K562 (cell line): ENCODE measurements at regions not wholly inside any gene's neighbourhood (a gene's known extent, or its start where the extent isn't known, plus 50 kb on each side); places are given as distances from the start of the nearest gene placed in this dataset.

ENCODE experiments used
- ATAC-seq: fragments of 200-7000 bp; cut with Tn5 transposase; 3 replicates; pipeline ENCODE4 v1.9.1; 2020; ENCODE audit warnings: moderate library complexity
- BruUV-seq: library from RNA; stranded (reverse); fragments of 400-500 nt; replicated peaks from 2 replicates; lab custom pipeline; 2021; lab: Mats Ljungman, UMichigan
- CTCF ChIA-PET: fragments of 300-600 bp; formaldehyde crosslinking; extraction: SDS; loops from one replicate; lab custom pipeline; 2021; ENCODE audit warnings: low intra/inter-chr PET ratio; lab: Yijun Ruan, JAX
- POLR2A ChIA-PET: fragments of 300-600, 350-650 bp; sonication (Branson Sonifier 250); formaldehyde crosslinking; extraction: SDS; loops from one replicate; lab custom pipeline; 2021; ENCODE audit warnings: antibody characterized with exemption, inconsistent platforms; lab: Yijun Ruan, JAX
- DNase-seq, 4 experiments: peaks; one replicate each; pipeline versions ENCODE4 v3.0.0 to v3.0.0-alpha.2; 2011 to 2018; ENCODE audit warnings: low spot score in 3 of 4, mixed read lengths in 3 of 4; ENCODE audit errors: extremely low read depth in 1 of 4
- FAIRE-seq: peaks from 2 replicates; lab custom pipeline; 2011; peaks lifted over from hg19 to GRCh38; lab: Jason Lieb, UNC
- H2AFZ ChIP-seq: 2 replicates; pipeline ENCODE4 v1.6.0; 2011; ENCODE audit warnings: low read depth, low read length, control low read depth, inconsistent platforms
- H3K27ac ChIP-seq: fragments of 200-600 bp; 3 replicates; pipeline ENCODE4 v1.8.0; 2011; ENCODE audit warnings: low read depth, mild to moderate bottlenecking, control low read depth, inconsistent platforms, low read length, moderate library complexity, mixed read lengths; ENCODE audit errors: extremely low read depth
- H3K27me3 ChIP-seq, 2 experiments: fragments of 300-600 bp in 1 of 2; 2 replicates in 1 of 2; 3 replicates in 1 of 2; pipeline versions ENCODE4 v1.6.0 to v1.8.0; 2011; ENCODE audit warnings: inconsistent platforms in 2 of 2, low read length in 2 of 2, mild to moderate bottlenecking in 1 of 2, mixed read lengths in 1 of 2, moderate library complexity in 1 of 2; ENCODE audit not compliant: control insufficient read depth in 2 of 2, insufficient read depth in 2 of 2
- H3K36me3 ChIP-seq: fragments of 300-600 bp; 3 replicates; pipeline ENCODE4 v1.8.0; 2011; ENCODE audit warnings: mild to moderate bottlenecking, low read length, inconsistent platforms; ENCODE audit not compliant: control insufficient read depth, insufficient read depth
- H3K4me1 ChIP-seq, 2 experiments: fragments of 200-600 bp in 1 of 2; replicated peaks in 1 of 2; 2 replicates in 1 of 2; 3 replicates in 1 of 2; pipeline versions ENCODE4 v1.5.1 to v1.8.0; 2011; ENCODE audit warnings: inconsistent platforms in 2 of 2, low read length in 2 of 2, mild to moderate bottlenecking in 1 of 2, mixed read lengths in 1 of 2, moderate library complexity in 1 of 2; ENCODE audit not compliant: control insufficient read depth in 2 of 2, insufficient read depth in 2 of 2
- H3K4me2 ChIP-seq: 2 replicates; pipeline ENCODE4 v1.6.1; 2011; ENCODE audit warnings: low read length, control low read depth, inconsistent platforms, mixed read lengths; ENCODE audit not compliant: insufficient read depth
- H3K4me3 ChIP-seq: fragments of 200-600 bp; sonication (generic), shearing (Covaris generic); 2 replicates; pipeline ENCODE4 v1.5.1; 2016; ENCODE audit warnings: control low read depth, inconsistent platforms
- H3K79me2 ChIP-seq: fragments of 200-600 bp; 3 replicates; pipeline ENCODE4 v1.8.0; 2011; ENCODE audit warnings: low read length, inconsistent platforms; ENCODE audit not compliant: control insufficient read depth, insufficient read depth
- H3K9ac ChIP-seq, 2 experiments: 2 replicates each; pipeline versions ENCODE4 v1.6.0 to v1.6.1; 2011; ENCODE audit warnings: low read depth in 2 of 2, low read length in 2 of 2, control low read depth in 1 of 2, inconsistent platforms in 1 of 2, mild to moderate bottlenecking in 1 of 2, mixed read lengths in 1 of 2; ENCODE audit not compliant: insufficient read depth in 1 of 2
- H3K9me1 ChIP-seq: one replicate; pipeline ENCODE4 v1.6.0; 2011; ENCODE audit warnings: inconsistent platforms, mild to moderate bottlenecking, low read length, moderate library complexity; ENCODE audit not compliant: control insufficient read depth, insufficient read depth
- H3K9me3 ChIP-seq: replicated peaks from 2 replicates; pipeline ENCODE4 v1.5.1; 2011; ENCODE audit warnings: low read depth, low read length, inconsistent platforms; ENCODE audit not compliant: control insufficient read depth, insufficient read depth
- H4K20me1 ChIP-seq: replicated peaks from 2 replicates; pipeline ENCODE4 v1.6.1; 2011; ENCODE audit warnings: low read length, inconsistent platforms, mixed read lengths; ENCODE audit not compliant: control insufficient read depth, insufficient read depth
- ASH1L ChIP-seq: fragments of 450-650 bp; IDR thresholded peaks from 2 replicates; pipeline ENCODE4 v1.6.1; 2018; ENCODE audit warnings: borderline replicate concordance, mild to moderate bottlenecking, low read depth; ENCODE audit not compliant: partially characterized antibody
- CREB3 ChIP-seq: fragments of 450-650 bp; conservative IDR thresholded peaks from 2 replicates; pipeline ENCODE4 v1.6.1; 2016; ENCODE audit warnings: missing genetic modification characterization, low read depth, mild to moderate bottlenecking, missing compliant biosample characterization, moderate library complexity
- ETS2 ChIP-seq: IDR thresholded peaks from 2 replicates; pipeline ENCODE4 v1.6.1; 2016; ENCODE audit warnings: borderline replicate concordance, missing genetic modification characterization, mild to moderate bottlenecking, moderate library complexity, missing compliant biosample characterization; ENCODE audit not compliant: poor library complexity, severe bottlenecking
- HDAC2 ChIP-seq: fragments of 450-650 bp; IDR thresholded peaks from 2 replicates; pipeline ENCODE4 v1.6.1; 2016; ENCODE audit warnings: mild to moderate bottlenecking
- KDM2B ChIP-seq: fragments of 250-450 bp; sonication (Bioruptor Pico); IDR thresholded peaks from 2 replicates; pipeline ENCODE4 v1.8.0; 2021; ENCODE audit warnings: mild to moderate bottlenecking, moderate library complexity
- MTF1 ChIP-seq: fragments of 250-450 bp; sonication (Bioruptor Pico); IDR thresholded peaks from 2 replicates; pipeline ENCODE4 v1.9.0; 2021; ENCODE audit warnings: moderate library complexity, mild to moderate bottlenecking, inconsistent platforms, borderline replicate concordance
- NCOA1 ChIP-seq: fragments of 450-650 bp; IDR thresholded peaks from 2 replicates; pipeline ENCODE4 v1.6.1; 2016; ENCODE audit warnings: low read depth
- NR2C1 ChIP-seq, 2 experiments: fragments of 450-650 bp; IDR thresholded peaks; 2 replicates each; pipeline ENCODE4 v1.6.1; 2017; ENCODE audit warnings: mild to moderate bottlenecking in 2 of 2, antibody characterized with exemption in 1 of 2, inconsistent platforms in 1 of 2, missing compliant biosample characterization in 1 of 2, missing genetic modification characterization in 1 of 2
- SP1 ChIP-seq: sonication (generic); formaldehyde crosslinking; IDR thresholded peaks from 2 replicates; pipeline ENCODE4 v1.8.1; 2022; ENCODE audit warnings: mild to moderate bottlenecking, missing genetic modification reagents
- TSC22D4 ChIP-seq: fragments of 450-650 bp; IDR thresholded peaks from 2 replicates; pipeline ENCODE4 v1.6.1; 2016; ENCODE audit warnings: missing genetic modification characterization, missing biosample characterization, control low read depth
- ZNF444 ChIP-seq: fragments of 250-450 bp; sonication (Bioruptor Pico); IDR thresholded peaks from 2 replicates; pipeline ENCODE4 v1.4.0; 2020; ENCODE audit warnings: mild to moderate bottlenecking, moderate library complexity
- WGBS: fragments of 100-300 bp; shearing (Covaris generic); methylation state at CpG from one replicate; pipeline ENCODE4 v1.1.6; 2016; ENCODE audit warnings: low coverage, mixed read lengths; ENCODE audit not compliant: insufficient coverage; ENCODE audit errors: missing lambda C conversion rate; 5-methylcytosine and 5-hydroxymethylcytosine counted together
- in situ Hi-C: fragments of 300-500 bp; cut with MboI; formaldehyde crosslinking; loops from 4 replicates; pipeline ENCODE4 v1.15.0; 2018; ENCODE audit warnings: inconsistent platforms, mixed read lengths
- intact Hi-C: fragments of 100-400 bp; cut with micrococcal nuclease; formaldehyde crosslinking; loops from 2 replicates; pipeline ENCODE4 v1.14.2; 2022
- TF ChIP-seq, protein P1 (sequence below): sonication (generic); formaldehyde crosslinking; IDR thresholded peaks from 2 replicates; pipeline ENCODE4 v1.8.0; 2022; ENCODE audit warnings: mild to moderate bottlenecking, missing genetic modification reagents

DNA sequence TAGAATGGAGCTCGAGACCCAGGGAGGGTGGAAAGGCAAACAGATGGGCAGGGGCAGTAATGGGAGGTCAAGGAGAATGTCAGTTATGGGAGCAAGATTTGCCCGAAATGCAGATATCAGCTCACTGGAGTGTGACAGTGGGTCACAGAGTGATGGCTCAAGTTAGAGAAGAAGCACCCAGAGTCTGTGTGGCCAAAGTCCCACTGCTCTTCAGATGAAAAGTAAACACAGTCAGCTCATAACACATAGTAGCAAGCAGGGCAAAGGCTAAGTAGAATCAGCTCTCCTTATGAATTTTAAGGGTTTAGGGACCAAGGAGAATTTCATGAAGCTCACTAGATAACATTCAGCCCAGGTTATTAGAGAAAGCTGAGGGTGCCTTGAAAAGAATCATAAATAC lies 264.9 kb upstream of the MON1B start:
- no peak overlapping the region for H3K27ac ChIP-seq
- H3K9me1 ChIP-seq, result no peaks in the 10 kb centered on the region
- no peaks in the 10 kb centered on the region for H3K4me1 ChIP-seq
- FAIRE-seq (no peak), DNase-seq (no peak), ATAC-seq (no peak)
- intact Hi-C loops (no loop called here), in situ Hi-C loops (no loop called here)
- BruUV-seq, result no TSS peak
- POLR2A ChIA-PET, result no interaction called here
- WGBS, result 0% methylated on average over 2 of the region's 2 CpGs
- no peak overlapping the region for H3K4me3 ChIP-seq
- no peaks in the 10 kb centered on the region for H3K27me3 ChIP-seq
- H2AFZ ChIP-seq, result no peak overlapping the region
- H3K9ac ChIP-seq, result no peak overlapping the region
- no peaks in the 10 kb centered on the region for H3K9me3 ChIP-seq
- H3K4me2 ChIP-seq, result no peak overlapping the region
- H4K20me1 ChIP-seq, result no peaks in the 10 kb centered on the region
- H3K36me3 ChIP-seq, result no peaks in the 10 kb centered on the region
- TF ChIP-seq, protein P1, sequence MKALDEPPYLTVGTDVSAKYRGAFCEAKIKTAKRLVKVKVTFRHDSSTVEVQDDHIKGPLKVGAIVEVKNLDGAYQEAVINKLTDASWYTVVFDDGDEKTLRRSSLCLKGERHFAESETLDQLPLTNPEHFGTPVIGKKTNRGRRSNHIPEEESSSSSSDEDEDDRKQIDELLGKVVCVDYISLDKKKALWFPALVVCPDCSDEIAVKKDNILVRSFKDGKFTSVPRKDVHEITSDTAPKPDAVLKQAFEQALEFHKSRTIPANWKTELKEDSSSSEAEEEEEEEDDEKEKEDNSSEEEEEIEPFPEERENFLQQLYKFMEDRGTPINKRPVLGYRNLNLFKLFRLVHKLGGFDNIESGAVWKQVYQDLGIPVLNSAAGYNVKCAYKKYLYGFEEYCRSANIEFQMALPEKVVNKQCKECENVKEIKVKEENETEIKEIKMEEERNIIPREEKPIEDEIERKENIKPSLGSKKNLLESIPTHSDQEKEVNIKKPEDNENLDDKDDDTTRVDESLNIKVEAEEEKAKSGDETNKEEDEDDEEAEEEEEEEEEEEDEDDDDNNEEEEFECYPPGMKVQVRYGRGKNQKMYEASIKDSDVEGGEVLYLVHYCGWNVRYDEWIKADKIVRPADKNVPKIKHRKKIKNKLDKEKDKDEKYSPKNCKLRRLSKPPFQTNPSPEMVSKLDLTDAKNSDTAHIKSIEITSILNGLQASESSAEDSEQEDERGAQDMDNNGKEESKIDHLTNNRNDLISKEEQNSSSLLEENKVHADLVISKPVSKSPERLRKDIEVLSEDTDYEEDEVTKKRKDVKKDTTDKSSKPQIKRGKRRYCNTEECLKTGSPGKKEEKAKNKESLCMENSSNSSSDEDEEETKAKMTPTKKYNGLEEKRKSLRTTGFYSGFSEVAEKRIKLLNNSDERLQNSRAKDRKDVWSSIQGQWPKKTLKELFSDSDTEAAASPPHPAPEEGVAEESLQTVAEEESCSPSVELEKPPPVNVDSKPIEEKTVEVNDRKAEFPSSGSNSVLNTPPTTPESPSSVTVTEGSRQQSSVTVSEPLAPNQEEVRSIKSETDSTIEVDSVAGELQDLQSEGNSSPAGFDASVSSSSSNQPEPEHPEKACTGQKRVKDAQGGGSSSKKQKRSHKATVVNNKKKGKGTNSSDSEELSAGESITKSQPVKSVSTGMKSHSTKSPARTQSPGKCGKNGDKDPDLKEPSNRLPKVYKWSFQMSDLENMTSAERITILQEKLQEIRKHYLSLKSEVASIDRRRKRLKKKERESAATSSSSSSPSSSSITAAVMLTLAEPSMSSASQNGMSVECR (CRISPR knock-in tag), result no peak
- no peak for TF ChIP-seq KDM2B (CRISPR knock-in tag)
- no peak for TF ChIP-seq CREB3 (tag)
- TF ChIP-seq SP1 (CRISPR knock-in tag), result no peak
- TF ChIP-seq ASH1L, result no peak
- TF ChIP-seq HDAC2, result no peak
- no peak for TF ChIP-seq TSC22D4
- TF ChIP-seq ETS2 (tag), result no peak
- no peak for TF ChIP-seq NCOA1
- TF ChIP-seq MTF1, result no peak
- no peak for TF ChIP-seq NR2C1 (IDR thresholded peaks at IDR 0.05)
- TF ChIP-seq NR2C1 (tag; IDR thresholded peaks at IDR 0.05), result no peak
- TF ChIP-seq ZNF444, result no peak
- no peaks in the 10 kb centered on the region for H3K79me2 ChIP-seq
- CTCF ChIA-PET, result no interaction called here
